ENCODE measurements at regions not wholly inside any gene's neighbourhood (a gene's known extent, or its start where the extent isn't known, plus 50 kb on each side); places are given as distances from the start of the nearest gene placed in this dataset.

- Histone ChIP-seq H3K36me3 (no peaks in the 10 kb centered on the region), H3K9me3 (no peaks in the 10 kb centered on the region), H3K27me3 (no peaks in the 10 kb centered on the region), H3K4me1 (no peaks in the 10 kb centered on the region), H3K27ac (no peak overlapping the region), H3K4me3 (no peak overlapping the region)
- DNase-seq (ENCODE audit: low spot score in 2 of 2), result no peak
- no peak for TF ChIP-seq POLR2A (IDR thresholded peaks at IDR 0.05)
- TF ChIP-seq EP300 (IDR thresholded peaks at IDR 0.05), result no peak
- no peak for TF ChIP-seq POLR2AphosphoS5 (IDR thresholded peaks at IDR 0.05)
- no peak for TF ChIP-seq CTCF (IDR thresholded peaks at IDR 0.05)
- 86% methylated on average over 5 of the region's 5 CpGs for WGBS
These were observed 343.7 kb upstream of the SEMA3A start for GRCh38 chr7:84538268-84538667.

GRCh38 chr7:84536271-84536870 is 341.8 kb upstream of the SEMA3A start:
- no peaks in the 10 kb centered on the region for H3K36me3 ChIP-seq
- WGBS, result 90% methylated on average over 3 of the region's 3 CpGs
- no peak for DNase-seq (ENCODE audit: low spot score in 2 of 2)
- no peak overlapping the region for H3K27ac ChIP-seq
- TF ChIP-seq POLR2AphosphoS5 (IDR thresholded peaks at IDR 0.05) (no peak), EP300 (IDR thresholded peaks at IDR 0.05) (no peak), POLR2A (IDR thresholded peaks at IDR 0.05) (no peak), CTCF (IDR thresholded peaks at IDR 0.05) (no peak)
- no peaks in the 10 kb centered on the region for H3K9me3 ChIP-seq
- no peak overlapping the region for H3K4me3 ChIP-seq
- H3K27me3 ChIP-seq, result no peaks in the 10 kb centered on the region
- H3K4me1 ChIP-seq, result no peaks in the 10 kb centered on the region

- Histone ChIP-seq H3K9me3 (no peaks in the 10 kb centered on the region), H3K4me1 (no peaks in the 10 kb centered on the region), H3K36me3 (no peaks in the 10 kb centered on the region), H3K27ac (no peak overlapping the region), H3K27me3 (no peaks in the 10 kb centered on the region), H3K4me3 (no peak overlapping the region)
- DNase-seq (ENCODE audit: low spot score in 2 of 2), result no peak
- no peak for TF ChIP-seq EP300 (IDR thresholded peaks at IDR 0.05)
- TF ChIP-seq POLR2AphosphoS5 (IDR thresholded peaks at IDR 0.05), result no peak
- TF ChIP-seq POLR2A (IDR thresholded peaks at IDR 0.05), result no peak
- no peak for TF ChIP-seq CTCF (IDR thresholded peaks at IDR 0.05)
- WGBS, result 43% methylated on average over 3 of the region's 3 CpGs
These were observed 341.1 kb upstream of the SEMA3A start for GRCh38 chr7:84535580-84536270.

GRCh38 chr7:84533182-84533581 is 338.6 kb upstream of the SEMA3A start:
- H3K27ac ChIP-seq, result no peak overlapping the region
- H3K9me3 ChIP-seq, result no peaks in the 10 kb centered on the region
- H3K4me1 ChIP-seq, result no peaks in the 10 kb centered on the region
- H3K27me3 ChIP-seq, result no peaks in the 10 kb centered on the region
- no peaks in the 10 kb centered on the region for H3K36me3 ChIP-seq
- H3K4me3 ChIP-seq, result no peak overlapping the region
- no peak for TF ChIP-seq POLR2AphosphoS5 (IDR thresholded peaks at IDR 0.05)
- TF ChIP-seq EP300 (IDR thresholded peaks at IDR 0.05), result no peak
- no peak for TF ChIP-seq POLR2A (IDR thresholded peaks at IDR 0.05)
- TF ChIP-seq CTCF (IDR thresholded peaks at IDR 0.05), result no peak
- no peak for DNase-seq (ENCODE audit: low spot score in 2 of 2)

GRCh38 chr7:84532196-84532595 is 337.6 kb upstream of the SEMA3A start:
- Histone ChIP-seq H3K4me1 (no peaks in the 10 kb centered on the region), H3K36me3 (no peaks in the 10 kb centered on the region), H3K27ac (no peak overlapping the region), H3K9me3 (no peaks in the 10 kb centered on the region), H3K27me3 (no peaks in the 10 kb centered on the region), H3K4me3 (no peak overlapping the region)
- no peak for TF ChIP-seq POLR2A (IDR thresholded peaks at IDR 0.05)
- no peak for TF ChIP-seq CTCF (IDR thresholded peaks at IDR 0.05)
- no peak for TF ChIP-seq EP300 (IDR thresholded peaks at IDR 0.05)
- TF ChIP-seq POLR2AphosphoS5 (IDR thresholded peaks at IDR 0.05), result no peak
- no peak for DNase-seq (ENCODE audit: low spot score in 2 of 2)
